Endothelial cell of umbilical vein (primary cell): ENCODE measurements at regions not wholly inside any gene's neighbourhood (a gene's known extent, or its start where the extent isn't known, plus 50 kb on each side); places are given as distances from the start of the nearest gene placed in this dataset.

Experiments used
- CTCF ChIP-seq, 2 donors: IDR thresholded peaks; 1 replicate in 1 of 2; 2 replicates in 1 of 2; pipeline ENCODE4 v1.5.1; 2011; ENCODE audit warnings: low read length in 2 of 2, mild to moderate bottlenecking in 2 of 2, moderate library complexity in 2 of 2, control low read depth in 1 of 2, inconsistent platforms in 1 of 2, low read depth in 1 of 2; ENCODE audit not compliant: insufficient read depth in 1 of 2; ENCODE audit errors: extremely low read depth in 1 of 2
- EZH2 ChIP-seq: IDR thresholded peaks from 2 replicates; pipeline ENCODE4 v1.6.1; 2012; ENCODE audit warnings: borderline replicate concordance, low read depth, mild to moderate bottlenecking, moderate library complexity, low read length, inconsistent platforms; ENCODE audit not compliant: severe bottlenecking
- FOS ChIP-seq: IDR thresholded peaks from 2 replicates; pipeline ENCODE4 v1.6.1; 2011; ENCODE audit warnings: mild to moderate bottlenecking, low read length, moderate library complexity, borderline replicate concordance; ENCODE audit not compliant: insufficient read depth
- GATA2 ChIP-seq: IDR thresholded peaks from 2 replicates; pipeline ENCODE4 v1.7.0; 2011; ENCODE audit warnings: low read depth, mild to moderate bottlenecking, moderate library complexity, mixed read lengths, low read length; ENCODE audit not compliant: insufficient read length, insufficient read depth
- JUN ChIP-seq: IDR thresholded peaks from 2 replicates; pipeline ENCODE4 v1.6.1; 2011; ENCODE audit warnings: borderline replicate concordance, low read depth; ENCODE audit not compliant: insufficient read length, insufficient read depth
- MAX ChIP-seq: IDR thresholded peaks from 2 replicates; pipeline ENCODE4 v1.6.1; 2011; ENCODE audit not compliant: insufficient read depth, insufficient read length
- MYC ChIP-seq: IDR thresholded peaks from one replicate; pipeline ENCODE4 v1.6.1; 2011; ENCODE audit warnings: mild to moderate bottlenecking, low read depth, low read length
- POLR2A ChIP-seq: IDR thresholded peaks from 2 replicates; pipeline ENCODE4 v1.6.1; 2012; ENCODE audit warnings: low read depth, mild to moderate bottlenecking, control low read depth, low read length
- POLR2AphosphoS5 ChIP-seq: IDR thresholded peaks from 2 replicates; pipeline ENCODE4 v1.6.1; 2012; ENCODE audit warnings: low read depth, mild to moderate bottlenecking, control low read depth, low read length, moderate library complexity; ENCODE audit not compliant: insufficient read depth

GRCh38 chr6:14765721-14766390, 480.0 kb upstream of the JARID2 start:
- TF ChIP-seq CTCF (IDR thresholded peaks at IDR 0.05; ENCODE audit: extremely low read depth in 1 of 2, insufficient read depth in 1 of 2, low read depth in 1 of 2, low read length in 2 of 2): no peak
- no peak for TF ChIP-seq MAX
- TF ChIP-seq EZH2: no peak
- no peak for TF ChIP-seq POLR2A
- TF ChIP-seq POLR2AphosphoS5: no peak
- TF ChIP-seq JUN: no peak
- no peak for TF ChIP-seq FOS
- no peak for TF ChIP-seq MYC
- no peak for TF ChIP-seq GATA2
